A549 (cell line): ENCODE measurements at regions not wholly inside any gene's neighbourhood (a gene's known extent, or its start where the extent isn't known, plus 50 kb on each side); places are given as distances from the start of the nearest gene placed in this dataset.

Experiments used
- ATAC-seq, 2 experiments: fragments of 200-7000 bp in 1 of 2; fragments of >200 bp in 1 of 2; cut with Nextera tagmentation in 1 of 2; cut with Tn5 transposase in 1 of 2; 3 replicates each; pipeline versions ENCODE4 v1.8.0 to v1.9.1; 2018 to 2020; ENCODE audit warnings: mild to moderate bottlenecking in 1 of 2, moderate library complexity in 1 of 2
- CTCF ChIA-PET: fragments of 300-600 bp; sonication (Branson Sonifier 250); formaldehyde crosslinking; extraction: SDS; loops from one replicate; lab custom pipeline; 2021; ENCODE audit warnings: antibody characterized with exemption, inconsistent platforms; lab: Yijun Ruan, JAX
- POLR2A ChIA-PET: fragments of 350-600 bp; formaldehyde crosslinking; extraction: SDS; loops from one replicate; lab custom pipeline; 2021; ENCODE audit warnings: antibody characterized with exemption, inconsistent platforms; lab: Yijun Ruan, JAX
- DNase-seq, 2 experiments: peaks; one replicate each; pipeline versions ENCODE4 v3.0.0 to v3.0.0-alpha.2; 2011 to 2016; ENCODE audit warnings: low read depth in 1 of 2, low spot score in 1 of 2
- FAIRE-seq: peaks from 2 replicates; lab custom pipeline; 2011; peaks lifted over from hg19 to GRCh38; lab: Jason Lieb, UNC
- H3K27ac ChIP-seq, 2 experiments: fragments of >200 bp; sonication (Bioruptor Twin); formaldehyde crosslinking; 3 replicates each; pipeline ENCODE4 v1.5.1; 2016 to 2017
- H3K4me1 ChIP-seq: fragments of >200 bp; sonication (Bioruptor Twin); formaldehyde crosslinking; 3 replicates; pipeline ENCODE4 v1.6.1; 2016
- H3K4me2 ChIP-seq: fragments of >200 bp; sonication (Bioruptor Twin); formaldehyde crosslinking; 3 replicates; pipeline ENCODE4 v1.6.1; 2016
- H3K4me3 ChIP-seq: fragments of >200 bp; sonication (Bioruptor Twin); formaldehyde crosslinking; 3 replicates; pipeline ENCODE4 v1.5.1; 2016
- H3K9me3 ChIP-seq: fragments of >200 bp; sonication (Bioruptor Twin); formaldehyde crosslinking; 3 replicates; pipeline ENCODE4 v1.6.1; 2016
- EHF ChIP-seq: fragments of 250-450 bp; sonication (Bioruptor Pico); IDR thresholded peaks from 2 replicates; pipeline ENCODE4 v1.5.0; 2020; ENCODE audit warnings: mild to moderate bottlenecking
- EHMT2 ChIP-seq: fragments of 200-600 bp; sonication (generic); IDR thresholded peaks from 2 replicates; pipeline ENCODE4 v1.6.1; 2016; ENCODE audit warnings: antibody characterized with exemption, low read depth, mild to moderate bottlenecking, moderate library complexity
- EP300 ChIP-seq, 2 experiments: fragments of >200 bp; sonication (Bioruptor Twin); formaldehyde crosslinking; IDR thresholded peaks; 2 replicates in 1 of 2; 3 replicates in 1 of 2; pipeline ENCODE4 v1.6.1; 2016 to 2017
- FOSB ChIP-seq: fragments of 250-450 bp; sonication (Bioruptor Pico); IDR thresholded peaks from 2 replicates; pipeline ENCODE4 v1.5.0; 2020; ENCODE audit warnings: mild to moderate bottlenecking, moderate library complexity
- FOXS1 ChIP-seq: fragments of 250-450 bp; sonication (Bioruptor Pico); IDR thresholded peaks from 2 replicates; pipeline ENCODE4 v1.5.0; 2020; ENCODE audit warnings: mild to moderate bottlenecking, moderate library complexity
- GATA3 ChIP-seq: IDR thresholded peaks from 2 replicates; pipeline ENCODE4 v1.6.1; 2012; ENCODE audit warnings: borderline replicate concordance
- HEYL ChIP-seq: fragments of 250-450 bp; sonication (Bioruptor Pico); IDR thresholded peaks from 2 replicates; pipeline ENCODE4 v1.8.0; 2021; ENCODE audit warnings: mild to moderate bottlenecking, moderate library complexity
- HOXB13 ChIP-seq: fragments of 250-450 bp; sonication (Bioruptor Pico); IDR thresholded peaks from 2 replicates; pipeline ENCODE4 v1.5.0; 2020; ENCODE audit warnings: low read depth, mild to moderate bottlenecking, moderate library complexity
- HOXB5 ChIP-seq: fragments of 250-450 bp; sonication (Bioruptor Pico); IDR thresholded peaks from 2 replicates; pipeline ENCODE4 v1.5.0; 2020; ENCODE audit warnings: mild to moderate bottlenecking, moderate library complexity
- JUN ChIP-seq, 2 experiments: fragments of >200 bp; sonication (Bioruptor Twin); formaldehyde crosslinking; IDR thresholded peaks; 2 replicates in 1 of 2; 3 replicates in 1 of 2; pipeline ENCODE4 v1.6.1; 2016 to 2017
- KDM5A ChIP-seq: fragments of 200-600 bp; sonication (generic); IDR thresholded peaks from 2 replicates; pipeline ENCODE4 v1.6.1; 2016; ENCODE audit warnings: antibody characterized with exemption, mild to moderate bottlenecking
- MAFK ChIP-seq: fragments of 450-650 bp; IDR thresholded peaks from 2 replicates; pipeline ENCODE4 v1.6.1; 2014; ENCODE audit not compliant: partially characterized antibody
- MAZ ChIP-seq: fragments of 150-350 bp; IDR thresholded peaks from 2 replicates; pipeline ENCODE4 v1.6.1; 2014; ENCODE audit warnings: antibody characterized with exemption, low read depth, low read length, borderline replicate concordance
- POLR2A ChIP-seq: IDR thresholded peaks from 2 replicates; pipeline ENCODE4 v1.6.1; 2012; ENCODE audit warnings: mild to moderate bottlenecking, low read length
- POLR2AphosphoS2 ChIP-seq: conservative IDR thresholded peaks from 2 replicates; pipeline ENCODE4 v1.6.1; 2012; ENCODE audit warnings: low read length, improper control_type of control experiment, inconsistent platforms
- RAD21 ChIP-seq, 2 experiments: fragments of >200 bp in 1 of 2; sonication (Bioruptor Twin) in 1 of 2; formaldehyde crosslinking in 1 of 2; IDR thresholded peaks in 1 of 2; conservative IDR thresholded peaks in 1 of 2; 2 replicates in 1 of 2; 3 replicates in 1 of 2; pipeline ENCODE4 v1.6.1; 2012 to 2018; ENCODE audit warnings: inconsistent platforms in 1 of 2
- RCOR1 ChIP-seq: fragments of 150-350 bp; IDR thresholded peaks from 2 replicates; pipeline ENCODE4 v1.6.1; 2014; ENCODE audit warnings: antibody characterized with exemption, low read length, low read depth
- SREBF2 ChIP-seq: fragments of 450-650 bp; IDR thresholded peaks from 2 replicates; pipeline ENCODE4 v1.6.1; 2014; ENCODE audit warnings: mild to moderate bottlenecking, moderate library complexity
- TFCP2L1 ChIP-seq: fragments of 250-450 bp; sonication (Bioruptor Pico); IDR thresholded peaks from 2 replicates; pipeline ENCODE4 v1.5.0; 2021; ENCODE audit warnings: mild to moderate bottlenecking
- ZSCAN20 ChIP-seq: fragments of 250-450 bp; sonication (Bioruptor Pico); IDR thresholded peaks from 2 replicates; pipeline ENCODE4 v1.8.0; 2022; ENCODE audit warnings: mild to moderate bottlenecking, moderate library complexity
- WGBS: methylation state at CpG from one replicate; pipeline ENCODE4 v1.1.6; 2017; ENCODE audit errors: missing lambda C conversion rate; 5-methylcytosine and 5-hydroxymethylcytosine counted together
- TF ChIP-seq, protein P1 (sequence below): fragments of >200 bp; sonication (Bioruptor Twin); formaldehyde crosslinking; IDR thresholded peaks from 3 replicates; pipeline ENCODE4 v1.6.1; 2016
- TF ChIP-seq, protein P2 (sequence below): fragments of 200-600 bp; sonication (generic); IDR thresholded peaks from 2 replicates; pipeline ENCODE4 v1.6.1; 2016; ENCODE audit warnings: antibody characterized with exemption, mild to moderate bottlenecking, moderate library complexity

DNA sequence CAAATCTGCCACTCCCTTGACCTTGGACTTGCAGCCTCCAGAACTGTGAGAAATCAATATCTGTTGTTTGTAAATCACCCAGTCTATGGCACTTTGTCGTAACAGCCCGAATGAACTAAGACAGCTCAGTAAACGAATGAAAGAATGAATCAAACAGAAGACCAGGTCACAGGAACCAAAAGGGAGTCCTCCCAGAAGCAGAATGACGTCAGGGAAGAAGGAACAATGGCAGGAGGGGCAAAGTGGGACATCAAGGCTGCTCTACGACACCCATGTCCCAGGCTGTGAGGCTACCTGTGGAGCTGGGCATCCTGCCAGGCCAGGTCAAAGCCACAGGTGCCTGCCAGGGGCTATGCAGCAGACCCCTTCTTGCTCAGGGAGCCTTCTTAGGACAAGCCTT is 267.2 kb upstream of the PFKP start:
- Histone ChIP-seq H3K4me1 (no peaks in the 10 kb centered on the region), H3K9me3 (peaks cover 4% of the 10 kb centered on the region; the same call in 1 of the 3 replicates), H3K4me3 (no peak overlapping the region), H3K4me2 (no peak overlapping the region), H3K27ac (no peak overlapping the region)
- CTCF ChIA-PET, result no interaction called here
- no peak for ATAC-seq
- TF ChIP-seq GATA3 (no peak), HOXB13 (CRISPR knock-in tag) (no peak), EHF (no peak)
- TF ChIP-seq, protein P1, sequence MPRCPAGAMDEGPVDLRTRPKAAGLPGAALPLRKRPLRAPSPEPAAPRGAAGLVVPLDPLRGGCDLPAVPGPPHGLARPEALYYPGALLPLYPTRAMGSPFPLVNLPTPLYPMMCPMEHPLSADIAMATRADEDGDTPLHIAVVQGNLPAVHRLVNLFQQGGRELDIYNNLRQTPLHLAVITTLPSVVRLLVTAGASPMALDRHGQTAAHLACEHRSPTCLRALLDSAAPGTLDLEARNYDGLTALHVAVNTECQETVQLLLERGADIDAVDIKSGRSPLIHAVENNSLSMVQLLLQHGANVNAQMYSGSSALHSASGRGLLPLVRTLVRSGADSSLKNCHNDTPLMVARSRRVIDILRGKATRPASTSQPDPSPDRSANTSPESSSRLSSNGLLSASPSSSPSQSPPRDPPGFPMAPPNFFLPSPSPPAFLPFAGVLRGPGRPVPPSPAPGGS, result no peak
- TF ChIP-seq, protein P2, sequence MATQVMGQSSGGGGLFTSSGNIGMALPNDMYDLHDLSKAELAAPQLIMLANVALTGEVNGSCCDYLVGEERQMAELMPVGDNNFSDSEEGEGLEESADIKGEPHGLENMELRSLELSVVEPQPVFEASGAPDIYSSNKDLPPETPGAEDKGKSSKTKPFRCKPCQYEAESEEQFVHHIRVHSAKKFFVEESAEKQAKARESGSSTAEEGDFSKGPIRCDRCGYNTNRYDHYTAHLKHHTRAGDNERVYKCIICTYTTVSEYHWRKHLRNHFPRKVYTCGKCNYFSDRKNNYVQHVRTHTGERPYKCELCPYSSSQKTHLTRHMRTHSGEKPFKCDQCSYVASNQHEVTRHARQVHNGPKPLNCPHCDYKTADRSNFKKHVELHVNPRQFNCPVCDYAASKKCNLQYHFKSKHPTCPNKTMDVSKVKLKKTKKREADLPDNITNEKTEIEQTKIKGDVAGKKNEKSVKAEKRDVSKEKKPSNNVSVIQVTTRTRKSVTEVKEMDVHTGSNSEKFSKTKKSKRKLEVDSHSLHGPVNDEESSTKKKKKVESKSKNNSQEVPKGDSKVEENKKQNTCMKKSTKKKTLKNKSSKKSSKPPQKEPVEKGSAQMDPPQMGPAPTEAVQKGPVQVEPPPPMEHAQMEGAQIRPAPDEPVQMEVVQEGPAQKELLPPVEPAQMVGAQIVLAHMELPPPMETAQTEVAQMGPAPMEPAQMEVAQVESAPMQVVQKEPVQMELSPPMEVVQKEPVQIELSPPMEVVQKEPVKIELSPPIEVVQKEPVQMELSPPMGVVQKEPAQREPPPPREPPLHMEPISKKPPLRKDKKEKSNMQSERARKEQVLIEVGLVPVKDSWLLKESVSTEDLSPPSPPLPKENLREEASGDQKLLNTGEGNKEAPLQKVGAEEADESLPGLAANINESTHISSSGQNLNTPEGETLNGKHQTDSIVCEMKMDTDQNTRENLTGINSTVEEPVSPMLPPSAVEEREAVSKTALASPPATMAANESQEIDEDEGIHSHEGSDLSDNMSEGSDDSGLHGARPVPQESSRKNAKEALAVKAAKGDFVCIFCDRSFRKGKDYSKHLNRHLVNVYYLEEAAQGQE, result no peak
- no peak for FAIRE-seq
- WGBS, result 8% methylated on average over 5 of the region's 5 CpGs
- POLR2A ChIA-PET, result no interaction called here
- no peak for DNase-seq

DNA sequence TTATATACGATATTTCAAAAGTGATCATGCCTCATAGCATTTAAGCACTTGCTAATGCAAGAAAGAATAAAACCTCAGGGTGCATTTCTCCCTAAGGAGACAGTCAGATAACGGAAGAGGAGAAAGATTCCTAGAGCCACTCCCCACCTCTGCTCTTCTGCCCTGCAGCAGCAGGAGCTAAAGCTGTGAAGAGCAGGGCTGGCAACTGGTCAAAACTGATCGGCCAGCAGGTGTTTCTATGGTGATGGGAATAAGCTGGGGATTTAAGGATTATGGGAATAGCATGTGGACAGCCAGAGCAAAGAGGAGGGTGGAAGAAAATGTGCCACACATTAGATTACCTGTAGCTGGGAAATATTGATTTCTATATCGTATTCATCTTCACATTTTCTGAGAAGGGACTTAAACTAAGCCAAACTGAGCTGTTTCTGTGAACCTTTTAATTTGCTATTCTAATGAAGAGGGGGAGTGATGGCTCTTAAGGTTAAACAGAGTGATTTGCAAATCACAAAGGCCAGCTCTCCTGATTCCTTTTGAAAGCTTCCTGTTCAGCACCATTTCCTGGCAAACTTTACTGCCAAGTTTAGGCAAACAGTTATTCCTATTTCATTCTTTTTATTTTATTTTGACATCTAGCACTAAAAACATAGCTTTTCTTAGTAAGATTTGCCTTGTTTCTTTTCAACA is 268.9 kb upstream of the PFKP start:
- H3K4me3 ChIP-seq, result no peak overlapping the region
- DNase-seq (no peak), FAIRE-seq (no peak), ATAC-seq (no peak)
- H3K9me3 ChIP-seq, result peaks cover 4% of the 10 kb centered on the region; the same call in 1 of the 3 replicates
- H3K4me1 ChIP-seq, result no peaks in the 10 kb centered on the region
- POLR2A ChIA-PET, result no interaction called here
- CTCF ChIA-PET, result interaction anchor here (0.5 kb wide), 1 partner anchor 280 kb away, joined by 3 read pairs; no protein-coding TSS in a partner anchor
- WGBS, result under 1% methylated on average over 4 of the region's 4 CpGs
- TF ChIP-seq EHMT2, result no peak
- TF ChIP-seq FOXS1, result no peak
- no peak for TF ChIP-seq JUN (IDR thresholded peaks at IDR 0.05)
- no peak for TF ChIP-seq EP300 (IDR thresholded peaks at IDR 0.05)
- no peak for TF ChIP-seq MAFK
- TF ChIP-seq RAD21 (conservative IDR thresholded peaks at IDR 0.05 in 1 of 2, IDR thresholded peaks at IDR 0.05 in 1 of 2), result no peak
- TF ChIP-seq ZSCAN20 (CRISPR knock-in tag), result no peak
- no peak for TF ChIP-seq FOSB (CRISPR knock-in tag)
- no peak for TF ChIP-seq TFCP2L1 (CRISPR knock-in tag)
- TF ChIP-seq, protein P2, result no peak
- TF ChIP-seq HEYL, result no peak
- TF ChIP-seq POLR2AphosphoS2, result no peak
- no peak for TF ChIP-seq KDM5A
- no peak for TF ChIP-seq HOXB5 (CRISPR knock-in tag)
- TF ChIP-seq POLR2A, result no peak
- no peak for TF ChIP-seq RCOR1
- no peak for TF ChIP-seq MAZ
- no peak for TF ChIP-seq SREBF2
- no peak overlapping the region for H3K4me2 ChIP-seq
- H3K27ac ChIP-seq, result no peak overlapping the region
